OCI-LY7 (cell line): ENCODE measurements at regions not wholly inside any gene's neighbourhood (a gene's known extent, or its start where the extent isn't known, plus 50 kb on each side); places are given as distances from the start of the nearest gene placed in this dataset.

Experiments
- BruUV-seq: library from RNA; stranded (reverse); fragments of 400-500 nt; replicated peaks from 2 replicates; lab custom pipeline; 2021; lab: Mats Ljungman, UMichigan
- CTCF ChIA-PET: fragments of 300-600 bp; sonication (Branson Sonifier 250); formaldehyde crosslinking; loops from one replicate; lab custom pipeline; 2022; ENCODE audit warnings: antibody characterized with exemption; ENCODE audit not compliant: unreplicated experiment; lab: Charles Lee
- POLR2A ChIA-PET: fragments of 300-600 bp; sonication (Branson Sonifier 250); formaldehyde crosslinking; loops from one replicate; lab custom pipeline; 2022; ENCODE audit warnings: antibody characterized with exemption; lab: Charles Lee
- DNase-seq: peaks from one replicate; pipeline ENCODE4 v3.0.0-alpha.2; 2015; ENCODE audit warnings: low spot score
- H2AFZ ChIP-seq: fragments of 200-600 bp; sonication (generic), shearing (Covaris generic); 2 replicates; pipeline ENCODE4 v1.6.1; 2014; ENCODE audit warnings: mild to moderate bottlenecking, antibody characterized with exemption, low read length, moderate library complexity
- H3K27ac ChIP-seq: fragments of 200-600 bp; sonication (generic); 2 replicates; pipeline ENCODE4 v1.5.1; 2014; ENCODE audit warnings: mixed run types, low read depth, mild to moderate bottlenecking, moderate library complexity, low read length, inconsistent platforms; ENCODE audit not compliant: poor library complexity, severe bottlenecking
- H3K36me3 ChIP-seq: fragments of 200-600 bp; sonication (generic); 2 replicates; pipeline ENCODE4 v1.6.1; 2014; ENCODE audit warnings: mild to moderate bottlenecking, antibody characterized with exemption, low read length, moderate library complexity, mixed read lengths; ENCODE audit not compliant: insufficient read depth
- H3K4me1 ChIP-seq: fragments of 200-600 bp; sonication (generic); 2 replicates; pipeline ENCODE4 v1.5.1; 2014; ENCODE audit warnings: mild to moderate bottlenecking, low read length; ENCODE audit not compliant: insufficient read depth, poor library complexity, severe bottlenecking
- H3K4me2 ChIP-seq: fragments of 200-600 bp; sonication (generic); 2 replicates; pipeline ENCODE4 v1.6.1; 2014; ENCODE audit warnings: mild to moderate bottlenecking, low read length
- H3K4me3 ChIP-seq: fragments of 200-600 bp; sonication (generic); 2 replicates; pipeline ENCODE4 v1.5.1; 2014; ENCODE audit warnings: mild to moderate bottlenecking, low read depth, low read length; ENCODE audit not compliant: poor library complexity, severe bottlenecking
- H3K79me2 ChIP-seq: fragments of 200-600 bp; sonication (generic); 2 replicates; pipeline ENCODE4 v1.6.1; 2016; ENCODE audit warnings: low read depth, mild to moderate bottlenecking, low read length, moderate library complexity, mixed read lengths; ENCODE audit not compliant: insufficient read depth
- H3K9me2 ChIP-seq: fragments of 200-600 bp; sonication (generic); 2 replicates; pipeline ENCODE4 v1.6.1; 2016; ENCODE audit warnings: mild to moderate bottlenecking, low read length, mixed read lengths; ENCODE audit not compliant: insufficient read depth
- H3K9me3 ChIP-seq: fragments of 200-600 bp; sonication (generic); 2 replicates; pipeline ENCODE4 v1.6.1; 2014; ENCODE audit warnings: mild to moderate bottlenecking, mixed run types, low read length, mixed read lengths
- H4K20me1 ChIP-seq: fragments of 200-600 bp; sonication (generic); 2 replicates; pipeline ENCODE4 v1.6.1; 2014; ENCODE audit warnings: mild to moderate bottlenecking, antibody characterized with exemption, low read length, moderate library complexity, mixed read lengths; ENCODE audit not compliant: insufficient read depth
- CTCF ChIP-seq: fragments of 200-600 bp; sonication (generic); conservative IDR thresholded peaks from 2 replicates; pipeline ENCODE4 v1.5.1; 2014; ENCODE audit warnings: mild to moderate bottlenecking, antibody characterized with exemption, low read length, moderate library complexity, mixed read lengths
- EZH2phosphoT487 ChIP-seq: fragments of 200-600 bp; sonication (generic); IDR thresholded peaks from 2 replicates; pipeline ENCODE4 v1.6.1; 2018; ENCODE audit warnings: low read depth, borderline replicate concordance, mild to moderate bottlenecking, mixed run types, antibody characterized with exemption, low read length, moderate library complexity, mixed read lengths
- intact Hi-C: fragments of 100-400 bp; cut with micrococcal nuclease; formaldehyde crosslinking; loops from one replicate; pipeline ENCODE4 v1.10.0; 2022; ENCODE audit not compliant: unreplicated experiment

- BruUV-seq: no TSS peak
- Histone ChIP-seq H2AFZ (peak overlapping the region; percentile 43; the same call in 1 of the 2 replicates), H3K9me3 (no peaks in the 10 kb centered on the region), H4K20me1 (no peaks in the 10 kb centered on the region), H3K4me1 (no peaks in the 10 kb centered on the region), H3K9me2 (no peaks in the 10 kb centered on the region), H3K36me3 (no peaks in the 10 kb centered on the region), H3K4me2 (no peak overlapping the region), H3K79me2 (no peaks in the 10 kb centered on the region), H3K27ac (no peak overlapping the region), H3K4me3 (no peak overlapping the region)
- CTCF ChIA-PET: no interaction called here
- no peak for DNase-seq
- POLR2A ChIA-PET: no interaction called here
- TF ChIP-seq CTCF (no peak), EZH2phosphoT487 (no peak)
- intact Hi-C loops: no loop called here
Measured at GRCh38 chr17:14488958-14489550, 188.2 kb downstream of the HS3ST3B1 start.

- no TSS peak for BruUV-seq
Measured at GRCh38 chr17:14487068-14487467, 186.2 kb downstream of the HS3ST3B1 start.

More at GRCh38 chr17:14487068-14487467, 186.2 kb downstream of the HS3ST3B1 start:
- TF ChIP-seq CTCF (no peak), EZH2phosphoT487 (no peak)
- no peaks in the 10 kb centered on the region for H4K20me1 ChIP-seq
- CTCF ChIA-PET: no interaction called here
- no peaks in the 10 kb centered on the region for H3K9me3 ChIP-seq
- H3K79me2 ChIP-seq: no peaks in the 10 kb centered on the region
- intact Hi-C loops: no loop called here
- no peak for DNase-seq
- no peak overlapping the region for H2AFZ ChIP-seq
- no peaks in the 10 kb centered on the region for H3K4me1 ChIP-seq
- no peaks in the 10 kb centered on the region for H3K36me3 ChIP-seq
- H3K27ac ChIP-seq: no peak overlapping the region
- no peak overlapping the region for H3K4me3 ChIP-seq
- no peaks in the 10 kb centered on the region for H3K9me2 ChIP-seq
- POLR2A ChIA-PET: no interaction called here
- H3K4me2 ChIP-seq: no peak overlapping the region
